HUES48 (cell line): ENCODE measurements at regions not wholly inside any gene's neighbourhood (a gene's known extent, or its start where the extent isn't known, plus 50 kb on each side); places are given as distances from the start of the nearest gene placed in this dataset.

Experiments used
- H3K27ac ChIP-seq: one replicate; pipeline ENCODE4 v1.7.0; 2013; ENCODE audit warnings: low read depth, low read length, inconsistent platforms
- H3K27me3 ChIP-seq: 2 replicates; pipeline ENCODE4 v1.6.1; 2013; ENCODE audit warnings: mild to moderate bottlenecking, low read length; ENCODE audit not compliant: control insufficient read depth, insufficient read depth
- H3K36me3 ChIP-seq: 2 replicates; pipeline ENCODE4 v1.6.1; 2013; ENCODE audit warnings: low read length; ENCODE audit not compliant: control insufficient read depth, insufficient read depth
- H3K4me1 ChIP-seq: 2 replicates; pipeline ENCODE4 v1.6.1; 2013; ENCODE audit warnings: mild to moderate bottlenecking, low read length; ENCODE audit not compliant: control insufficient read depth, insufficient read depth
- H3K4me3 ChIP-seq: 2 replicates; pipeline ENCODE4 v1.5.1; 2013; ENCODE audit warnings: mild to moderate bottlenecking, low read depth, low read length
- H3K9ac ChIP-seq: 2 replicates; pipeline ENCODE4 v1.6.1; 2013; ENCODE audit warnings: mild to moderate bottlenecking, low read depth, low read length, moderate library complexity
- H3K9me3 ChIP-seq: 2 replicates; pipeline ENCODE4 v1.6.1; 2013; ENCODE audit warnings: low read length; ENCODE audit not compliant: control insufficient read depth, insufficient read depth

DNA sequence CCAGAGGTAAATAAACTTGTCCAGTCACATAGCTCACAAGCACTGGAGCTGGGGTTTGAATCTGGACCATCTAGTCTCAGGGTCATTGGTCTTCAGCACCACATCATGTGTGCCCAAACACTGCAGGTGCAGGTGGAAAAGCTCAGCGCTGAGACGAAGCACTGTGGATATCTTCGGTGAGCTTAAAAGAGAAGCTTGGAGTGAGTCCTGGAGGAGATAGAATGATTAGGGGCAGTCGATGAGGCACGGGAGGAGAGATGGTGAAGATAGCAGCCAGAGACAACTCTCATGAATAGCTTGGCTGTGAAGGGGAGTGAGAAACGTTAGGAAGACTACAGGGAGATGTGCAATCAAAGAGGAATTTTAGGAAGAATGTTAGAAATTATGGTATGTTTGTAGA, 389.3 kb downstream of the FGF9 start:
- Histone ChIP-seq H3K36me3 (no peaks in the 10 kb centered on the region), H3K9ac (no peak overlapping the region), H3K27ac (no peak overlapping the region), H3K27me3 (no peaks in the 10 kb centered on the region), H3K4me3 (no peak overlapping the region), H3K4me1 (peaks cover 6% of the 10 kb centered on the region), H3K9me3 (no peaks in the 10 kb centered on the region)

DNA sequence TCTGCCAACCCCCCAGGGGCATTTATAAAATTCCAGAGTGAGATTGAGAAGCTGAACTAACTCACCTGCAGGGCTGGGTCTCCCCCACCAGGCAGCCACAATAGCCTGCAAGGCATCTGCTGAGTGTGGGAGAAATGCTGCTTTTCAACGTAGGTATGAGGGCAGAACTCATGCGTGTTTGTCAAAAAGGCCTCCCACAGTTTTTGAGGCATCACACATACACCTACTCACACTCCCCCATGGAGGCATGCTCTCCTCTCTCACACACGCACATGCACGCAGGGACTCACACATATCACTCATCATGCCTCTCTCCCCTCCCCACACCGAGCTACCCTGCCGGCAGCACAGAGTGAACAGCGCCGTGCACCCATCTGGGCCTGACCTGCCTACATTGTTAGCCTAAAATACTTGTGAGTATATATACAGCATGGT, 390.5 kb downstream of the FGF9 start:
- Histone ChIP-seq H3K27ac (no peak overlapping the region), H3K4me1 (peaks cover 14% of the 10 kb centered on the region)

DNA sequence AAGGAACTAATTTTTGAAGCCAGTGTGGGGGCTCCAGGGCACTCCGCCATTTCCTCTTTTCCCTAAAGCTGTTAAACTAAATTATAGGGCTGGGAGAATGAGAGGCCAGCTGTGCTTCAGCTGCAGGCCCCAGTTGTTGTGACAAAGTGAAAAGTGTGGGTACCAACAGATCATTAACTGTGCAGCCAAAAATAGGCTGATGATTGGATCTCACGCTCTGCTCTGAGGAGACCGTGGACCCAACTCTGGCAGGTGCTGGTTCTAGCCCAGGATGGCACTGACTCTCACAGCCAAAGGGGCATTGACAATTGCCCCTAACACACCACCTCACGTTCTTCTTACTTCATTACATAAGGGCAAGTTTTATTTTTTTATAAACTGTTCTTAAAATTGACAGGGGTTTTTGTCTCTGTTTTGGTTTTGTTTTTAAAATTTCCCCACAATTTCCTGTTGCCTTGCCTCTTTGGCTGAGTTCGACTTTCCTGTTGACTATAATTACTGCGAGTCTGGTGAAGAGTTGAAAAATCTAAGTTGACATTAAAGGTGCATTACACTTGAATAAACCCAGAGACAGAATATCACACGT, 391.0 kb downstream of the FGF9 start:
- H3K4me1 ChIP-seq, result peaks cover 14% of the 10 kb centered on the region
- no peak overlapping the region for H3K9ac ChIP-seq
- H3K27me3 ChIP-seq, result no peaks in the 10 kb centered on the region
- H3K9me3 ChIP-seq, result no peaks in the 10 kb centered on the region
- H3K36me3 ChIP-seq, result no peaks in the 10 kb centered on the region
- H3K4me3 ChIP-seq, result no peak overlapping the region
- H3K27ac ChIP-seq, result no peak overlapping the region

More for the DNA sequence above, 390.5 kb downstream of the FGF9 start:
- Histone ChIP-seq H3K36me3 (no peaks in the 10 kb centered on the region), H3K4me3 (no peak overlapping the region), H3K9me3 (no peaks in the 10 kb centered on the region), H3K27me3 (no peaks in the 10 kb centered on the region), H3K9ac (no peak overlapping the region)

DNA sequence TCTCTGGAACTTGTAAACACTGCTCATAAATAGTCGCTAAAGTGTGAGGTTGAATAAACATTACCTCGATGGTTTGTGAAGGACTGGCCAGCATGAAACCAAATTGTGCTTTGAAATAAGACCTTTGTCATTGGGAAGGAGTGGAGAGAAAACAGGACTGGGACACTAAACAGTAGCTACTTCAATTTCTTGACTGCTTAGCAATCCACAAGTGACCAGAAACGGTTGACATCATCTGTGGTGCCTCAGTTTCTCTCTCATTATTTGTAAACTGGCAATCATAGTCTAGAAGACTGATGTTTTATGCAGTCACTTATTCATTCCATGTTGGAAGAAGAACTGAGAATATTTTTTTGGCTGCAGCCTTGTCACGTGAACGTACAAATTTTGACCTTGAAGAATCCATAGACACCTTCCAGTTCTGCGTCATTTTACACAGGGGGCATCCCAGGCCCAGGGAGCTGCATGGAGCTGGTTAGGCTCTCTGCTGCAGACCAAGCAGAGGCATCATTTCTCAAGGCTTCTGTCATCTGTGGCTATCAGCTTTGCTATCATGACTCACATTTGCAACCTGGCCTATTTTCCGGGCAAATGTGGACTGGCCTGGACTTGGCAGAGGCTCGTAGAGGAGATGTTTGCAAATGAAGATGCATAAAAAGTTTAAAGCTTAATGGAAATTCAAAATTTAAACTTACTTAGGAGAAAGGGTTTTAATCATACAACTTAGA, 391.8 kb downstream of the FGF9 start:
- Histone ChIP-seq H3K27ac (no peak overlapping the region), H3K4me3 (no peak overlapping the region), H3K27me3 (no peaks in the 10 kb centered on the region), H3K4me1 (peaks cover 14% of the 10 kb centered on the region), H3K36me3 (no peaks in the 10 kb centered on the region), H3K9me3 (no peaks in the 10 kb centered on the region), H3K9ac (no peak overlapping the region)

DNA sequence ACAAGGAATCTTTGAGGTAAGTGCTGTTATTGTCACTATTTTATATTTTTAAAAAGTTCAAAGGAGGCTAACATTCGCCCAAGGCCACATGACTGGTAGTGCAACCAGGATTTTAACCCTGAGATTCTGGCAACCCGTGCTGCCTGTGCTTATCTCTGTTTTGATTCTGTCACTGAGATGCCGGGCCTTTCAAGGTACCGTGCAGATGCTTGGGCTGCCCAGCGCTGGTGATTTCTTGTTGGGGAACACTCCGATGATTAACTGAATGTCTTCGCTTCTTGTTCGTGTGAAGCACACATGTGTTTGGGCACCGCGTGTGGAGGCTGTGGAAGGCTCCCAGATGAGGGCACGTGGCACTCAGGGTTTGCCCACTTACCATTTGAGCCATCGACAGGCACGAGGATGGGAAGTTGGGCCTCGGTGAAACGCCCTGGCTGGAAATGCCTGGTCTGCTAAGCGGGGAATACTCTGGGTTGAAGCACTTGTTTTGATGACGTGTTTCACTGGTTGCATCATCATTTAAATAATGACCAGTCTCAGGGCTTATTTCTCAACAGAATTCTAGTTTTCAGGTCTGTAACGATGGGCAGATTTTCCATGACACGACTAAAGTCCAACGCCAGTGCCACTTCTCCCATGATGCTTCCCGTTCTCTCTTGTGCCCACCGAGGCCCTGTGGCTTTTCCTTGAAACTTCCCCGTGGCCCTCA, 392.7 kb downstream of the FGF9 start:
- no peaks in the 10 kb centered on the region for H3K36me3 ChIP-seq
- no peak overlapping the region for H3K27ac ChIP-seq
- H3K4me1 ChIP-seq, result peaks cover 14% of the 10 kb centered on the region
- no peaks in the 10 kb centered on the region for H3K9me3 ChIP-seq
- no peak overlapping the region for H3K4me3 ChIP-seq
- no peaks in the 10 kb centered on the region for H3K27me3 ChIP-seq
- no peak overlapping the region for H3K9ac ChIP-seq

DNA sequence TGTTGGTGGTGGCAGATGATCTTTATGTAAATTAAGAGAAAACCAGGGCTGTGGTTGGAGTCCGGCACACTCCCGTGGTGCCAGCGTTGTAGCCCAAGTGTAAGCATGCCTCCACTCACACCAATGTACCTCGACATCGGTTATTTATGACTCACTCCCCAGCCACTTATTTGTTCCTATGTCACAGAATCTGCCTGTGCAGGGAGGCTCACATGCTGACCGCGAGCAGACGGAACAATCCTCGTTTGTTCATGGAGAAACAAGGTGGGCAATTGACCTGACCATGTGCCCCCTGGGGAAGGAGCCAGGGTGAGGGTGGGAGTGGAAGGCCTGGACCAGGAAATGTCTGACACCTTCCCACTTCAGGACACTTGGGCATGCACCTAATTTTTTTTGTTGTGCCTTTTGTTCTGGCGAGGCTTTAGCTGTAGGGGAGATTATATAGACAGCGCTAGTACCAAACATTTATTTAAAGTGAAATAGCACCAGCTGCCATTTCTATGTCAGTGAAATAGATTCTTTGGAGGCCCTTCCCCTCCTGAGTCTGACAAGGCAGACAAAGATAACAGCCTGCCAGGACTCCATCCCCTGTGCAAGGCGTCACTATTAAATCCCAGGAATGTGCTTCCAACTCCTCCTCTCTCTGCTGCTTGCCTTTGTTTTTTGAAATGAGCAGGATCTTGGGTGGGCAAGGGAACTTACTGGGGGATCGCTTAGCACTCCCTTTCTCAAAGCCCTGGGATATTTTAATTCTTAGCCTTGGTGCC, 394.2 kb downstream of the FGF9 start:
- H3K27ac ChIP-seq, result no peak overlapping the region
- H3K36me3 ChIP-seq, result no peaks in the 10 kb centered on the region
- H3K4me1 ChIP-seq, result peaks cover 14% of the 10 kb centered on the region
- H3K27me3 ChIP-seq, result no peaks in the 10 kb centered on the region
- no peaks in the 10 kb centered on the region for H3K9me3 ChIP-seq
- H3K9ac ChIP-seq, result no peak overlapping the region
- H3K4me3 ChIP-seq, result no peak overlapping the region

DNA sequence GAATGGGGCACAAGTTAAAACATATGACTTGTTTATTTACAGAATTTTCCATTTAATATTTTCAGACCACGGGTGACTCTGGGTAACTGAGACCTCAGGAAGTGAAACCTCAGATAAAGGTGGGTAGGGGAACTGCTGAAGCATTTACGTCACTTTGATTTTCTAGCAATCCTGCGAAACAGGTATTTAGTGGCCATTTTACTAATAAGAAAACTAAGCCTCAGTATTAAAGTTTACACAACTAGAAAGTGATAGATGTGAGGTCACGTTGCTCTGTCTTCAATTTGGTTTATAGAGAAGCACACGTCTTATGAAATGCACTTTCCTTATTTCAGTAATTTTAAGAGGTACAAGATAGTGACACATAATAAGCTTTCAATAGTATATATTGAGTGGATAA, 402.8 kb downstream of the FGF9 start:
- Histone ChIP-seq H3K9ac (no peak overlapping the region), H3K9me3 (peaks cover 4% of the 10 kb centered on the region; the same call in 1 of the 2 replicates), H3K4me1 (no peaks in the 10 kb centered on the region), H3K27me3 (peaks cover under 1% of the 10 kb centered on the region; the same call in 1 of the 2 replicates), H3K36me3 (no peaks in the 10 kb centered on the region), H3K27ac (no peak overlapping the region), H3K4me3 (no peak overlapping the region)

DNA sequence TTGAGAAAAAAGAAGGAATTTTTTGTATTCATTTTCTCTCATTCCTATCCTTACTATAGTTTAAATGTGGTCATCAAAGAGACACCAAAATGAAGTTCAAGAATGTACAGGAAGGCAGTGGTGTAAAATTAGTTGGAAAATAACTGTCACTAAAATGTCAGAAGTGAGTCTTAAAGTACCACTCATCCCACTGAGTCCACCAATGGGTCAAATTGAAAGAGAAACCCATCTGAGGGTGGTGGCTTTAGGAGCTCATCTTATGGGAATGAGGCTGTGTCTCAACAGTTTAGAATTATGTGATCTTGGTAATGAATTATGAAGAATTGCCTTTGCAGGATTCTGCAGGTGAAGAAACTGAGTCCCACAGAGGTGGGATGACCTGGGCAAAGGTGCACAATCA, 403.5 kb downstream of the FGF9 start:
- Histone ChIP-seq H3K4me1 (no peaks in the 10 kb centered on the region), H3K27ac (no peak overlapping the region), H3K9me3 (peaks cover 4% of the 10 kb centered on the region; the same call in 1 of the 2 replicates), H3K36me3 (no peaks in the 10 kb centered on the region), H3K4me3 (no peak overlapping the region), H3K9ac (no peak overlapping the region), H3K27me3 (peaks cover 4% of the 10 kb centered on the region; the same call in 1 of the 2 replicates)

DNA sequence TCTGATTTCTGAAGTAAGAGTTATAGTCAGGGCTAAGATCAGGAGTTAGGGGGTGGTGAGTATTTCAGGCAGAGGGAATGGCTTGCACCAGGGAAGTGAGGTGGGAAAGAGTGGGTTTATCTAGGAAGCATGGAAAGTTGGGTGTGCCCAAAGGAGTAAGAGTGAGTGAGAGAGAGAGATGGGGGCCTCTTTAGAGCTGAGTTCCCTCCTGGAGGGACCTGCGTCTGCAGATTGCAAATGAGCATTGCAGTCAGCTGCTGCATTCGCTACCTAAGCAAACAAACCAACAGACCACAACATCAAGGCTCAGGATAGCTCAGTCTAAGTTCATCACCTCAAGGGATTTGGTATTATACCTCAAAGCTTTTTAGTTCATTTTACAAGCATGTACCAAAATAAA, 405.8 kb downstream of the FGF9 start:
- H3K27me3 ChIP-seq, result peaks cover 9% of the 10 kb centered on the region; the same call in 1 of the 2 replicates
- no peaks in the 10 kb centered on the region for H3K36me3 ChIP-seq
- H3K4me3 ChIP-seq, result no peak overlapping the region
- no peak overlapping the region for H3K9ac ChIP-seq
- H3K4me1 ChIP-seq, result 0 out of 2 replicates have a peak, but pooled peaks cover 3% of the 10 kb centered on the region
- peaks cover 4% of the 10 kb centered on the region; the same call in 1 of the 2 replicates for H3K9me3 ChIP-seq
- no peak overlapping the region for H3K27ac ChIP-seq

DNA sequence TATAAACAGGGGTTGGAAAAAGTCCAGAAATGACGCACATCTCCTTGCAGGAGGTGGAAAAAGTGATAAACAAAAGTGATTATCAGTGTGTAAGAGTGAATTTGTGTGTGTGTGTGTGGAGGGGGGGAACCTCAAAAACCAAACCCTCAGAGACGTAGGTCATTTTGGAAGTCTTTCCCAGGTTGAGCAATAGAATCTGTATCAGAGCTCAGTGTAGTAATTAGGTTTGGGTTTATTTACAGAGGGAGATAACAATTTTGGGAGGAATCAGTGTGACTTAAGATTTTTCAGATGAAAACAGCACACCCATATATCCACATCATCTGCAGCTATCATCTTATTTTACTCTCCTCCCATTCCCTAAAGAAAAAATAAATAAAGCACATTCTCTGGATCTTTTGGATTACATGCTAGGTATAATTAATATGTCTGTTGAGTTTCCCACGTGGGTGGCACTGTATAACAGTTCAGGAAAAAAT, 406.4 kb downstream of the FGF9 start:
- Histone ChIP-seq H3K36me3 (no peaks in the 10 kb centered on the region), H3K9ac (no peak overlapping the region), H3K4me3 (no peak overlapping the region), H3K27ac (no peak overlapping the region), H3K27me3 (peaks cover 15% of the 10 kb centered on the region; the same call in 1 of the 2 replicates), H3K4me1 (0 out of 2 replicates have a peak, but pooled peaks cover 3% of the 10 kb centered on the region), H3K9me3 (peaks cover 4% of the 10 kb centered on the region; the same call in 1 of the 2 replicates)
